Endothelial cell of umbilical vein (primary cell): ENCODE measurements at regions not wholly inside any gene's neighbourhood (a gene's known extent, or its start where the extent isn't known, plus 50 kb on each side); places are given as distances from the start of the nearest gene placed in this dataset.

ENCODE experiments used
- BruUV-seq: library from RNA; stranded (reverse); fragments of 400-500 nt; replicated peaks from 2 replicates; lab custom pipeline; 2021; lab: Mats Ljungman, UMichigan
- CTCF ChIA-PET: fragments of 300-600, 350-600 bp; sonication (Branson Sonifier 250); formaldehyde crosslinking; loops from one replicate; lab custom pipeline; 2021; ENCODE audit warnings: antibody characterized with exemption, inconsistent platforms; lab: Charles Lee
- POLR2A ChIA-PET: fragments of 300-600, 350-600 bp; sonication (Branson Sonifier 250); formaldehyde crosslinking; loops from one replicate; lab custom pipeline; 2021; ENCODE audit warnings: antibody characterized with exemption, inconsistent platforms; lab: Charles Lee
- DNase-seq: peaks from one replicate; pipeline ENCODE4 v3.0.0-alpha.2; 2011; ENCODE audit warnings: low read depth, low spot score
- FAIRE-seq: peaks from 2 replicates; lab custom pipeline; 2011; peaks lifted over from hg19 to GRCh38; lab: Jason Lieb, UNC
- H2AFZ ChIP-seq: 2 replicates; pipeline ENCODE4 v1.6.0; 2012; ENCODE audit warnings: low read depth, low read length, control low read depth, inconsistent platforms
- H3K27ac ChIP-seq: 2 replicates; pipeline ENCODE4 v1.5.1; 2011; ENCODE audit warnings: low read depth, mild to moderate bottlenecking, control low read depth, low read length, moderate library complexity; ENCODE audit not compliant: insufficient read depth
- H3K27me3 ChIP-seq, 2 experiments: 2 replicates each; pipeline versions ENCODE4 v1.6.0 to v1.6.1; 2011; ENCODE audit warnings: low read length in 2 of 2, mixed read lengths in 1 of 2; ENCODE audit not compliant: control insufficient read depth in 2 of 2, insufficient read depth in 2 of 2
- H3K36me3 ChIP-seq, 2 experiments: 2 replicates in 1 of 2; 3 replicates in 1 of 2; pipeline ENCODE4 v1.5.1; 2011; ENCODE audit warnings: low read length in 2 of 2, mild to moderate bottlenecking in 1 of 2, moderate library complexity in 1 of 2; ENCODE audit not compliant: control insufficient read depth in 2 of 2, insufficient read depth in 2 of 2; ENCODE audit errors: extremely low read depth in 1 of 2
- H3K4me1 ChIP-seq: 3 replicates; pipeline ENCODE4 v1.5.1; 2011; ENCODE audit warnings: mild to moderate bottlenecking, low read length; ENCODE audit not compliant: control insufficient read depth, insufficient read depth; ENCODE audit errors: extremely low read depth
- H3K4me2 ChIP-seq: 2 replicates; pipeline ENCODE4 v1.6.1; 2011; ENCODE audit warnings: low read length, control low read depth, mixed read lengths; ENCODE audit not compliant: insufficient read depth
- H3K4me3 ChIP-seq, 3 experiments: fragments of 200-600 bp in 1 of 3; sonication (generic), shearing (Covaris generic) in 1 of 3; replicated peaks in 1 of 3; 2 replicates each; pipeline ENCODE4 v1.5.1; 2011 to 2016; ENCODE audit warnings: control low read depth in 3 of 3, low read length in 3 of 3, mild to moderate bottlenecking in 2 of 3, inconsistent platforms in 1 of 3, low read depth in 1 of 3, moderate library complexity in 1 of 3; ENCODE audit not compliant: insufficient read depth in 1 of 3
- H3K79me2 ChIP-seq: 2 replicates; pipeline ENCODE4 v1.6.0; 2012; ENCODE audit warnings: low read length, inconsistent platforms; ENCODE audit not compliant: control insufficient read depth, insufficient read depth
- H3K9ac ChIP-seq: replicated peaks from 2 replicates; pipeline ENCODE3; 2011; ENCODE audit warnings: low read length, control low read depth; ENCODE audit not compliant: insufficient read depth; ENCODE audit errors: extremely low read depth
- H3K9me1 ChIP-seq: replicated peaks from 3 replicates; pipeline ENCODE4 v1.6.0; 2011; ENCODE audit warnings: mild to moderate bottlenecking, low read length; ENCODE audit not compliant: control insufficient read depth, insufficient read depth; ENCODE audit errors: extremely low read depth
- H3K9me3 ChIP-seq: replicated peaks from 2 replicates; pipeline ENCODE4 v1.5.1; 2012; ENCODE audit warnings: low read length, inconsistent platforms; ENCODE audit not compliant: control insufficient read depth, insufficient read depth
- H4K20me1 ChIP-seq: replicated peaks from 2 replicates; pipeline ENCODE3; 2011; ENCODE audit warnings: mild to moderate bottlenecking, low read length; ENCODE audit not compliant: control insufficient read depth, insufficient read depth; ENCODE audit errors: extremely low read depth
- EZH2 ChIP-seq: IDR thresholded peaks from 2 replicates; pipeline ENCODE4 v1.6.1; 2012; ENCODE audit warnings: borderline replicate concordance, low read depth, mild to moderate bottlenecking, moderate library complexity, low read length, inconsistent platforms; ENCODE audit not compliant: severe bottlenecking
- GATA2 ChIP-seq: IDR thresholded peaks from 2 replicates; pipeline ENCODE4 v1.7.0; 2011; ENCODE audit warnings: low read depth, mild to moderate bottlenecking, moderate library complexity, mixed read lengths, low read length; ENCODE audit not compliant: insufficient read length, insufficient read depth
- JUN ChIP-seq: IDR thresholded peaks from 2 replicates; pipeline ENCODE4 v1.6.1; 2011; ENCODE audit warnings: borderline replicate concordance, low read depth; ENCODE audit not compliant: insufficient read length, insufficient read depth
- MYC ChIP-seq: IDR thresholded peaks from one replicate; pipeline ENCODE4 v1.6.1; 2011; ENCODE audit warnings: mild to moderate bottlenecking, low read depth, low read length
- dilution Hi-C: fragments of 300-500 bp; cut with MboI; formaldehyde crosslinking; loops from one replicate; pipeline ENCODE4 v1.15.0; 2019; ENCODE audit warnings: low sequenced_read_pairs; ENCODE audit not compliant: extremely low pct_ligation_motif_present
- intact Hi-C: fragments of 100-400 bp; cut with micrococcal nuclease; formaldehyde crosslinking; loops from one replicate; pipeline ENCODE4 v1.10.0; 2022
- TF ChIP-seq, protein P1 (sequence below), 2 donors: IDR thresholded peaks; 1 replicate in 1 of 2; 2 replicates in 1 of 2; pipeline ENCODE4 v1.5.1; 2011; ENCODE audit warnings: low read length in 2 of 2, mild to moderate bottlenecking in 2 of 2, moderate library complexity in 2 of 2, control low read depth in 1 of 2, inconsistent platforms in 1 of 2, low read depth in 1 of 2; ENCODE audit not compliant: insufficient read depth in 1 of 2; ENCODE audit errors: extremely low read depth in 1 of 2

GRCh38 chr6:30821862-30822784 is 62.2 kb upstream of the DDR1 start:
- no peaks in the 10 kb centered on the region for H4K20me1 ChIP-seq
- no peaks in the 10 kb centered on the region for H3K79me2 ChIP-seq
- H3K4me3 ChIP-seq, result no peak overlapping the region
- no peaks in the 10 kb centered on the region for H3K9me1 ChIP-seq
- no peak overlapping the region for H3K4me2 ChIP-seq
- H2AFZ ChIP-seq, result peak overlapping the region; percentile 75
- ChIA-PET POLR2A (no interaction called here), CTCF (interaction anchor here (0.6 to 5.1 kb wide), 44 partner anchors 9 to 544 kb away, joined by 3 to 30 read pairs (median 4); partner anchors contain the start of genes DDR1, PSORS1C1 and VARS2)
- peaks cover 36% of the 10 kb centered on the region for H3K4me1 ChIP-seq
- DNase-seq (peak; percentile 75), FAIRE-seq (peak; percentile 77)
- BruUV-seq, result no TSS peak
- TF ChIP-seq, protein P1, sequence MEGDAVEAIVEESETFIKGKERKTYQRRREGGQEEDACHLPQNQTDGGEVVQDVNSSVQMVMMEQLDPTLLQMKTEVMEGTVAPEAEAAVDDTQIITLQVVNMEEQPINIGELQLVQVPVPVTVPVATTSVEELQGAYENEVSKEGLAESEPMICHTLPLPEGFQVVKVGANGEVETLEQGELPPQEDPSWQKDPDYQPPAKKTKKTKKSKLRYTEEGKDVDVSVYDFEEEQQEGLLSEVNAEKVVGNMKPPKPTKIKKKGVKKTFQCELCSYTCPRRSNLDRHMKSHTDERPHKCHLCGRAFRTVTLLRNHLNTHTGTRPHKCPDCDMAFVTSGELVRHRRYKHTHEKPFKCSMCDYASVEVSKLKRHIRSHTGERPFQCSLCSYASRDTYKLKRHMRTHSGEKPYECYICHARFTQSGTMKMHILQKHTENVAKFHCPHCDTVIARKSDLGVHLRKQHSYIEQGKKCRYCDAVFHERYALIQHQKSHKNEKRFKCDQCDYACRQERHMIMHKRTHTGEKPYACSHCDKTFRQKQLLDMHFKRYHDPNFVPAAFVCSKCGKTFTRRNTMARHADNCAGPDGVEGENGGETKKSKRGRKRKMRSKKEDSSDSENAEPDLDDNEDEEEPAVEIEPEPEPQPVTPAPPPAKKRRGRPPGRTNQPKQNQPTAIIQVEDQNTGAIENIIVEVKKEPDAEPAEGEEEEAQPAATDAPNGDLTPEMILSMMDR (IDR thresholded peaks at IDR 0.05; ENCODE audit: extremely low read depth in 1 of 2, insufficient read depth in 1 of 2, low read depth in 1 of 2, low read length in 2 of 2), result peak; percentile 49 to 52
- TF ChIP-seq JUN (no peak), GATA2 (no peak), EZH2 (no peak), MYC (no peak)
- intact Hi-C loops, result loop anchor here (1.0 kb wide), 2 partner anchors 58 to 78 kb away; partner anchors contain the start of gene IER3
- H3K27ac ChIP-seq, result peak overlapping the region; percentile 21
- H3K36me3 ChIP-seq, result no peaks in the 10 kb centered on the region
- no peaks in the 10 kb centered on the region for H3K27me3 ChIP-seq
- no peak overlapping the region for H3K9ac ChIP-seq
- H3K9me3 ChIP-seq, result no peaks in the 10 kb centered on the region
- dilution Hi-C loops, result no loop called here
